ENCODE measurements at regions not wholly inside any gene's neighbourhood (a gene's known extent, or its start where the extent isn't known, plus 50 kb on each side); places are given as distances from the start of the nearest gene placed in this dataset.

DNA sequence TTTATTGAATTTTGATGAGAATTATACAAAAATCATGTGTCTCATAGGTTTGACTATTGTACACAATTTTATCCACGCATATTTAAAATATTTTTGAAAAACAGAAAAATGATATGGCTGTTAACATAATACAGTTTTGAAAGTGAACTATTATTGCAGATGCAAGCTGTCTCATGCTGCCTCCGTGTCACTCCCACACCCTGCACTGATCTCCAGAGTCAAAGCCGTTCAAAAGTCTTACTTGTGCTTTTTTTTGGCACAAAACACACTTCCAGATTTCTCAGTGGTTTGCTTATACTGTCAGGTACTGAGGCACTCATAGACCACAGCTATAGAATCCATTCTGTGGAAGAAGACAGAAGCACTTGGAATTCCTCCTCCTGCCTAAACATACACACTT, 243.1 kb upstream of the ADARB2 start:
- no peaks in the 10 kb centered on the region for H3K36me3 ChIP-seq (ENCODE audit: insufficient read depth, low read length)
- H3K79me2 ChIP-seq (ENCODE audit: insufficient read depth, low read depth, low read length): no peaks in the 10 kb centered on the region
- intact Hi-C loops (cut with micrococcal nuclease; ENCODE audit: unreplicated experiment): no loop called here
- H3K4me2 ChIP-seq (ENCODE audit: low read length): no peak overlapping the region
- ChIA-PET CTCF (ENCODE audit: unreplicated experiment) (no interaction called here), POLR2A (interaction anchor here (1.0 kb wide), 1 partner anchor 14 kb away, joined by 3 read pairs; no protein-coding TSS in a partner anchor)
- DNase-seq (ENCODE audit: low spot score): no peak
- no peaks in the 10 kb centered on the region for H3K4me1 ChIP-seq (ENCODE audit: insufficient read depth, low read length, poor library complexity, severe bottlenecking)
- H3K27ac ChIP-seq (ENCODE audit: low read depth, low read length, poor library complexity, severe bottlenecking): no peak overlapping the region
- BruUV-seq (replicated peaks): no TSS peak
- no peak overlapping the region for H2AFZ ChIP-seq (ENCODE audit: low read length)
- no peak for TF ChIP-seq EZH2phosphoT487 (IDR thresholded peaks at IDR 0.05; ENCODE audit: borderline replicate concordance, low read depth, low read length)
- TF ChIP-seq, protein P1, sequence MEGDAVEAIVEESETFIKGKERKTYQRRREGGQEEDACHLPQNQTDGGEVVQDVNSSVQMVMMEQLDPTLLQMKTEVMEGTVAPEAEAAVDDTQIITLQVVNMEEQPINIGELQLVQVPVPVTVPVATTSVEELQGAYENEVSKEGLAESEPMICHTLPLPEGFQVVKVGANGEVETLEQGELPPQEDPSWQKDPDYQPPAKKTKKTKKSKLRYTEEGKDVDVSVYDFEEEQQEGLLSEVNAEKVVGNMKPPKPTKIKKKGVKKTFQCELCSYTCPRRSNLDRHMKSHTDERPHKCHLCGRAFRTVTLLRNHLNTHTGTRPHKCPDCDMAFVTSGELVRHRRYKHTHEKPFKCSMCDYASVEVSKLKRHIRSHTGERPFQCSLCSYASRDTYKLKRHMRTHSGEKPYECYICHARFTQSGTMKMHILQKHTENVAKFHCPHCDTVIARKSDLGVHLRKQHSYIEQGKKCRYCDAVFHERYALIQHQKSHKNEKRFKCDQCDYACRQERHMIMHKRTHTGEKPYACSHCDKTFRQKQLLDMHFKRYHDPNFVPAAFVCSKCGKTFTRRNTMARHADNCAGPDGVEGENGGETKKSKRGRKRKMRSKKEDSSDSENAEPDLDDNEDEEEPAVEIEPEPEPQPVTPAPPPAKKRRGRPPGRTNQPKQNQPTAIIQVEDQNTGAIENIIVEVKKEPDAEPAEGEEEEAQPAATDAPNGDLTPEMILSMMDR (conservative IDR thresholded peaks at IDR 0.05; ENCODE audit: low read length): no peak
- no peak overlapping the region for H3K4me3 ChIP-seq (ENCODE audit: low read depth, low read length, poor library complexity, severe bottlenecking)
- no peaks in the 10 kb centered on the region for H4K20me1 ChIP-seq (ENCODE audit: insufficient read depth, low read length)
- H3K9me3 ChIP-seq (ENCODE audit: low read length): no peaks in the 10 kb centered on the region
- no peaks in the 10 kb centered on the region for H3K9me2 ChIP-seq (ENCODE audit: insufficient read depth, low read length)

GRCh38 chr10:1978584-1978983, 241.3 kb upstream of the ADARB2 start:
- CTCF ChIA-PET (ENCODE audit: unreplicated experiment): no interaction called here
- H3K79me2 ChIP-seq (ENCODE audit: insufficient read depth, low read depth, low read length): no peaks in the 10 kb centered on the region
- H3K4me2 ChIP-seq (ENCODE audit: low read length): no peak overlapping the region
- POLR2A ChIA-PET: interaction anchor here (0.6 kb wide), 1 partner anchor 781 kb away, joined by 4 read pairs; no protein-coding TSS in a partner anchor
- no peaks in the 10 kb centered on the region for H3K36me3 ChIP-seq (ENCODE audit: insufficient read depth, low read length)
- H3K27ac ChIP-seq (ENCODE audit: low read depth, low read length, poor library complexity, severe bottlenecking): no peak overlapping the region
- no peaks in the 10 kb centered on the region for H3K9me3 ChIP-seq (ENCODE audit: low read length)
- intact Hi-C loops (cut with micrococcal nuclease; ENCODE audit: unreplicated experiment): no loop called here
- DNase-seq (ENCODE audit: low spot score): no peak
- TF ChIP-seq, protein P1 (conservative IDR thresholded peaks at IDR 0.05; ENCODE audit: low read length): no peak
- no peak for TF ChIP-seq EZH2phosphoT487 (IDR thresholded peaks at IDR 0.05; ENCODE audit: borderline replicate concordance, low read depth, low read length)
- H4K20me1 ChIP-seq (ENCODE audit: insufficient read depth, low read length): no peaks in the 10 kb centered on the region
- no peak overlapping the region for H2AFZ ChIP-seq (ENCODE audit: low read length)
- H3K9me2 ChIP-seq (ENCODE audit: insufficient read depth, low read length): no peaks in the 10 kb centered on the region
- no peak overlapping the region for H3K4me3 ChIP-seq (ENCODE audit: low read depth, low read length, poor library complexity, severe bottlenecking)
- no TSS peak for BruUV-seq (replicated peaks)
- no peaks in the 10 kb centered on the region for H3K4me1 ChIP-seq (ENCODE audit: insufficient read depth, low read length, poor library complexity, severe bottlenecking)

- no TSS peak for BruUV-seq (replicated peaks)
- H3K27ac ChIP-seq (ENCODE audit: low read depth, low read length, poor library complexity, severe bottlenecking): no peak overlapping the region
- no peak overlapping the region for H3K4me3 ChIP-seq (ENCODE audit: low read depth, low read length, poor library complexity, severe bottlenecking)
- no peak overlapping the region for H2AFZ ChIP-seq (ENCODE audit: low read length)
- H3K4me1 ChIP-seq (ENCODE audit: insufficient read depth, low read length, poor library complexity, severe bottlenecking): no peaks in the 10 kb centered on the region
- no peaks in the 10 kb centered on the region for H3K79me2 ChIP-seq (ENCODE audit: insufficient read depth, low read depth, low read length)
- H3K4me2 ChIP-seq (ENCODE audit: low read length): no peak overlapping the region
- no peaks in the 10 kb centered on the region for H4K20me1 ChIP-seq (ENCODE audit: insufficient read depth, low read length)
- intact Hi-C loops (cut with micrococcal nuclease; ENCODE audit: unreplicated experiment): no loop called here
- no peak for DNase-seq (ENCODE audit: low spot score)
- TF ChIP-seq, protein P1 (conservative IDR thresholded peaks at IDR 0.05; ENCODE audit: low read length): no peak
- TF ChIP-seq EZH2phosphoT487 (IDR thresholded peaks at IDR 0.05; ENCODE audit: borderline replicate concordance, low read depth, low read length): no peak
- no peaks in the 10 kb centered on the region for H3K9me3 ChIP-seq (ENCODE audit: low read length)
- H3K36me3 ChIP-seq (ENCODE audit: insufficient read depth, low read length): no peaks in the 10 kb centered on the region
- H3K9me2 ChIP-seq (ENCODE audit: insufficient read depth, low read length): no peaks in the 10 kb centered on the region
- CTCF ChIA-PET (ENCODE audit: unreplicated experiment): no interaction called here
- POLR2A ChIA-PET: no interaction called here
Measured at GRCh38 chr10:1977461-1977860, 240.1 kb upstream of the ADARB2 start.
